ENCODE measurements at regions not wholly inside any gene's neighbourhood (a gene's known extent, or its start where the extent isn't known, plus 50 kb on each side); places are given as distances from the start of the nearest gene placed in this dataset.
"Not testable (repeated sequence)": the region's sequence is repeated elsewhere in the genome, so short reads cannot be mapped to it uniquely, and the experiment has no call there.

DNA sequence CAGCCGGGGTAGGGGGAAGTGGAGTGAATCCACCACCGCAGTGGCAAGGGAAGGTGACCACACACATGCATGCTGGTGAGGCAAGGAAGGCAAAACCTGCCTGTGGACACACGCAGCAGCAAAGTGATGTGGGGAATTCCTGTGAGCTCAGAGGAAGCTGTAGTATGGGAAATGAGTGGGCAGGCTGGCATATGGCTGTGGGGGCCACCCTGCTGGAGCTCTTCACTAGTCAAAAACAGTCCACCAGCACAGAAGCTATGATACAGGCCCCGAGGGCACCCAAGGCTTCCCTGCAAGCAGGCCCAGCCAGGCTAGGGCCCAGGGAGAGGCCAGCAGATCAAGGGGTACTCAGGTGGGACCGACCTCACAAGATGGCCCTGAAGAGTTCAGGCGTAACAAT, 239.1 kb downstream of the CHM start:
- Mint-ChIP-seq H3K9me3 (peaks cover 33% of the 10 kb centered on the region), H3K27ac (no peak overlapping the region), H3K4me3 (no peak overlapping the region), H3K36me3 (peaks cover 26% of the 10 kb centered on the region), H3K27me3 (ENCODE audit: low read depth) (no peaks in the 10 kb centered on the region; the same call in 1 of the 2 replicates), H3K4me1 (no peaks in the 10 kb centered on the region)
- CTCF ChIA-PET, result no interaction called here
- DNase-seq (ENCODE audit: low spot score) (no peak), ATAC-seq (no peak)
- POLR2A ChIA-PET, result no interaction called here
- TF ChIP-seq, protein P1, sequence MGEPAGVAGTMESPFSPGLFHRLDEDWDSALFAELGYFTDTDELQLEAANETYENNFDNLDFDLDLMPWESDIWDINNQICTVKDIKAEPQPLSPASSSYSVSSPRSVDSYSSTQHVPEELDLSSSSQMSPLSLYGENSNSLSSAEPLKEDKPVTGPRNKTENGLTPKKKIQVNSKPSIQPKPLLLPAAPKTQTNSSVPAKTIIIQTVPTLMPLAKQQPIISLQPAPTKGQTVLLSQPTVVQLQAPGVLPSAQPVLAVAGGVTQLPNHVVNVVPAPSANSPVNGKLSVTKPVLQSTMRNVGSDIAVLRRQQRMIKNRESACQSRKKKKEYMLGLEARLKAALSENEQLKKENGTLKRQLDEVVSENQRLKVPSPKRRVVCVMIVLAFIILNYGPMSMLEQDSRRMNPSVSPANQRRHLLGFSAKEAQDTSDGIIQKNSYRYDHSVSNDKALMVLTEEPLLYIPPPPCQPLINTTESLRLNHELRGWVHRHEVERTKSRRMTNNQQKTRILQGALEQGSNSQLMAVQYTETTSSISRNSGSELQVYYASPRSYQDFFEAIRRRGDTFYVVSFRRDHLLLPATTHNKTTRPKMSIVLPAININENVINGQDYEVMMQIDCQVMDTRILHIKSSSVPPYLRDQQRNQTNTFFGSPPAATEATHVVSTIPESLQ (CRISPR knock-in tag; IDR thresholded peaks at IDR 0.05), result no peak
- TF ChIP-seq FOXJ3 (CRISPR knock-in tag; IDR thresholded peaks at IDR 0.05; ENCODE audit: borderline replicate concordance) (no peak), CBFB (CRISPR knock-in tag; IDR thresholded peaks at IDR 0.05; ENCODE audit: low read depth) (no peak), RORB (CRISPR knock-in tag; IDR thresholded peaks at IDR 0.05) (no peak), HMGA2 (CRISPR knock-in tag; IDR thresholded peaks at IDR 0.05) (no peak), MLX (CRISPR knock-in tag; IDR thresholded peaks at IDR 0.05) (no peak), CREM (CRISPR knock-in tag; IDR thresholded peaks at IDR 0.05) (no peak), ATF1 (CRISPR knock-in tag; IDR thresholded peaks at IDR 0.05) (no peak), ZBTB21 (CRISPR knock-in tag; IDR thresholded peaks at IDR 0.05; ENCODE audit: borderline replicate concordance) (no peak), ZNF138 (CRISPR knock-in tag; conservative IDR thresholded peaks at IDR 0.05) (no peak), NR1H2 (CRISPR knock-in tag; IDR thresholded peaks at IDR 0.05) (no peak), ZNF423 (CRISPR knock-in tag; IDR thresholded peaks at IDR 0.05) (no peak)
- TF ChIP-seq, protein P2, sequence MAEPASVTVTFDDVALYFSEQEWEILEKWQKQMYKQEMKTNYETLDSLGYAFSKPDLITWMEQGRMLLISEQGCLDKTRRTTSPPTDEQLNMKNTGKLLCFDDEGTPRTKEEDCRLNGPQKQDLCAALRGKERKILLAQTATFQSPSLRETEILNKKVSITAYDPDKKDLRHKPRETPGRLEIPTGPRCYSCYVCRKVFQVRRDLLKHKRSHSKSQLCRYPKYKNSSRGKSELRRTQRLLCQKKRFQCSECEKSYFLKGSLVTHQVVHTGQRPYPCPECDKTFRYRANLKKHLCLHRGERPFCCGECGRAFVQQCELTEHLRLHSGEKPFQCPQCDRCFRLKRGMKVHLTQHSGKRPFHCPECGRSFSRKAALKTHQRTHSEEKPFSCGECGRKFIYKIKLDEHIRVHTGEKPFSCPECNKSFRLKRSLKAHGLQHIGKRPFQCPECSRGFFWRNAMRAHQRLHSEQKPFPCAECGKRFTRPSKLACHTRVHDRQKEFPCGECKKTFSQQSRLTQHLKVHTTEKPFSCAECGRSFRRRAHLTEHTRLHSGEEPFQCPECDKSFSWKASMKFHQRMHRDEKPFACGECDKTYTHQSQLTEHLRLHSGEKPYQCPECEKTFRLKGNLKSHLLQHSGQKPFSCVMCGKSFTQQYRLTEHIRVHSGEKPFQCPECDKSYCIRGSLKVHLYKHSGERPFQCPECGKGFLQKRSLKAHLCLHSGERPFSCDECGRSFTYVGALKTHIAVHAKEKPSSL (CRISPR knock-in tag; conservative IDR thresholded peaks at IDR 0.05), result no peak
- TF ChIP-seq, protein P3, sequence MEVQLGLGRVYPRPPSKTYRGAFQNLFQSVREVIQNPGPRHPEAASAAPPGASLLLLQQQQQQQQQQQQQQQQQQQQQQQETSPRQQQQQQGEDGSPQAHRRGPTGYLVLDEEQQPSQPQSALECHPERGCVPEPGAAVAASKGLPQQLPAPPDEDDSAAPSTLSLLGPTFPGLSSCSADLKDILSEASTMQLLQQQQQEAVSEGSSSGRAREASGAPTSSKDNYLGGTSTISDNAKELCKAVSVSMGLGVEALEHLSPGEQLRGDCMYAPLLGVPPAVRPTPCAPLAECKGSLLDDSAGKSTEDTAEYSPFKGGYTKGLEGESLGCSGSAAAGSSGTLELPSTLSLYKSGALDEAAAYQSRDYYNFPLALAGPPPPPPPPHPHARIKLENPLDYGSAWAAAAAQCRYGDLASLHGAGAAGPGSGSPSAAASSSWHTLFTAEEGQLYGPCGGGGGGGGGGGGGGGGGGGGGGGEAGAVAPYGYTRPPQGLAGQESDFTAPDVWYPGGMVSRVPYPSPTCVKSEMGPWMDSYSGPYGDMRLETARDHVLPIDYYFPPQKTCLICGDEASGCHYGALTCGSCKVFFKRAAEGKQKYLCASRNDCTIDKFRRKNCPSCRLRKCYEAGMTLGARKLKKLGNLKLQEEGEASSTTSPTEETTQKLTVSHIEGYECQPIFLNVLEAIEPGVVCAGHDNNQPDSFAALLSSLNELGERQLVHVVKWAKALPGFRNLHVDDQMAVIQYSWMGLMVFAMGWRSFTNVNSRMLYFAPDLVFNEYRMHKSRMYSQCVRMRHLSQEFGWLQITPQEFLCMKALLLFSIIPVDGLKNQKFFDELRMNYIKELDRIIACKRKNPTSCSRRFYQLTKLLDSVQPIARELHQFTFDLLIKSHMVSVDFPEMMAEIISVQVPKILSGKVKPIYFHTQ (CRISPR knock-in tag; IDR thresholded peaks at IDR 0.05), result no peak

DNA sequence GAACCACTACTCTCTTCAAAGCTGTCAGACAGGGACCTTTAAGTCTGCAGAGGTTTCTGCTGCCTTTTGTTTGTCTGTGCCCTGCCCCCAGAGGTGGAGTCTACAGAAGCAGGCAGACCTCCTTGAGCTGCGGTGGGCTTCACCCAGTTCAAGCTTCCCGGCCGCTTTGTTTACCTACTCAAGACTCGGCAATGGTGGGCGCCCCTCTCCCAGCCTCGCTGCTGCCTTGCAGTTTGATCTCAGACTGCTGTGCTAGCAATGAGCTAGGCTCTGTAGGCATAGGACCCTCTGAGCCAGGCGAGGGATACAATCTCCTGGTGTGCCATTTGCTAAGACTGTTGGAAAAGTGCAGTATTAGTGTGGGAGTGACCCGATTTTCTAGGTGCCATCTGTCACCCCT, 275.0 kb downstream of the CHM start:
- DNase-seq (ENCODE audit: low spot score); H3K27ac Mint-ChIP-seq; H3K27me3 Mint-ChIP-seq (ENCODE audit: low read depth); CTCF ChIA-PET; H3K4me1 Mint-ChIP-seq; POLR2A ChIA-PET; H3K4me3 Mint-ChIP-seq; H3K36me3 Mint-ChIP-seq; ATAC-seq: not testable (repeated sequence)
- H3K9me3 Mint-ChIP-seq, result peaks cover 21% of the 10 kb centered on the region

- DNase-seq (ENCODE audit: low spot score) (no peak), ATAC-seq (no peak)
- Mint-ChIP-seq H3K4me1 (no peaks in the 10 kb centered on the region), H3K9me3 (peaks cover 7% of the 10 kb centered on the region; the same call in 1 of the 2 replicates), H3K27me3 (ENCODE audit: low read depth) (no peaks in the 10 kb centered on the region), H3K27ac (no peak overlapping the region), H3K36me3 (no peaks in the 10 kb centered on the region), H3K4me3 (no peak overlapping the region)
- ChIA-PET CTCF (no interaction called here), POLR2A (no interaction called here)
- no peak for TF ChIP-seq GTF2I (CRISPR knock-in tag; conservative IDR thresholded peaks at IDR 0.05)
- TF ChIP-seq ZNF263 (CRISPR knock-in tag; IDR thresholded peaks at IDR 0.05; ENCODE audit: low read depth), result no peak
- no peak for TF ChIP-seq PREB (CRISPR knock-in tag; IDR thresholded peaks at IDR 0.05; ENCODE audit: borderline replicate concordance)
- no peak for TF ChIP-seq ETV6 (CRISPR knock-in tag; IDR thresholded peaks at IDR 0.05)
These were observed 281.7 kb downstream of the CHM start for GRCh38 chrX:85765651-85766050.

- DNase-seq (ENCODE audit: low spot score); H3K36me3 Mint-ChIP-seq: not testable (repeated sequence)
These were observed 324.3 kb downstream of the CHM start for GRCh38 chrX:85723025-85723424.

GRCh38 chrX:85703233-85703632, 323.8 kb upstream of the POF1B start:
- H3K27ac Mint-ChIP-seq; H3K27me3 Mint-ChIP-seq (ENCODE audit: low read depth); CTCF ChIA-PET; DNase-seq (ENCODE audit: low spot score); H3K9me3 Mint-ChIP-seq; H3K4me3 Mint-ChIP-seq; H3K4me1 Mint-ChIP-seq; ATAC-seq; H3K36me3 Mint-ChIP-seq; POLR2A ChIA-PET: not testable (repeated sequence)

More at GRCh38 chrX:85723025-85723424, 324.3 kb downstream of the CHM start:
- H3K27ac Mint-ChIP-seq; POLR2A ChIA-PET; H3K4me1 Mint-ChIP-seq; ATAC-seq; CTCF ChIA-PET; H3K27me3 Mint-ChIP-seq (ENCODE audit: low read depth); H3K4me3 Mint-ChIP-seq: not testable (repeated sequence)
- H3K9me3 Mint-ChIP-seq, result peaks cover 42% of the 10 kb centered on the region

Data from WTC11 (cell line).